ENCODE measurements at regions not wholly inside any gene's neighbourhood (a gene's known extent, or its start where the extent isn't known, plus 50 kb on each side); places are given as distances from the start of the nearest gene placed in this dataset.

DNA sequence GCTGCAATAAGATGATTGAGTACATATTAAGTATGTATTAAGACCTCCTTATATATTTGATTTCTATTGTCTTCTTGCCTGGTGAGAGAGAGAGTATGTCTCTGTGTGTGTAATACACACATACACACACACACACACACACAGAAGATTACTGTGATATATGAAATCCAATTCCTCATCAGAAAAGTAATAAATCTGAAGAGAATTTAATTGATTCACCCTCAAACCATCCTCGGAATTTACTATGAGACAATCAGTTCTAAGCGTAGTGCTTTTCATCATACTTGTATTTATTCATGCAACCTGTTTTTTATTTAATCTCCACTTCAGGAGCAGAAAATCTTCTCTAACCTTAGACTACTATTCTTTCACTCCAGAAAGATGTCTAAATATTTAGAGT, 62.3 kb upstream of the TLL1 start:
- no peak overlapping the region for H3K4me3 ChIP-seq (ENCODE audit: low read depth in 1 of 3, low read length in 3 of 3)
- TF ChIP-seq FOXA1 (IDR thresholded peaks at IDR 0.05) (no peak), GABPA (IDR thresholded peaks at IDR 0.05 in 1 of 2, conservative IDR thresholded peaks at IDR 0.05 in 1 of 2) (no peak), RAD21 (IDR thresholded peaks at IDR 0.05) (no peak), HNF4G (IDR thresholded peaks at IDR 0.05) (no peak), SP1 (IDR thresholded peaks at IDR 0.05) (no peak), EGR1 (IDR thresholded peaks at IDR 0.05; ENCODE audit: low read depth in 2 of 2) (no peak), JUND (IDR thresholded peaks at IDR 0.05) (no peak), CTCF (IDR thresholded peaks at IDR 0.05; ENCODE audit: low read depth, low read length, missing input control) (no peak), ZBTB33 (IDR thresholded peaks at IDR 0.05) (no peak), REST (IDR thresholded peaks at IDR 0.05) (no peak), TAF1 (conservative IDR thresholded peaks at IDR 0.05) (no peak), HNF4A (conservative IDR thresholded peaks at IDR 0.05) (no peak), YY1 (IDR thresholded peaks at IDR 0.05) (no peak), NR2F2 (IDR thresholded peaks at IDR 0.05) (no peak), RXRA (IDR thresholded peaks at IDR 0.05) (no peak), FOXA2 (IDR thresholded peaks at IDR 0.05) (no peak)
- TF ChIP-seq, protein P1, sequence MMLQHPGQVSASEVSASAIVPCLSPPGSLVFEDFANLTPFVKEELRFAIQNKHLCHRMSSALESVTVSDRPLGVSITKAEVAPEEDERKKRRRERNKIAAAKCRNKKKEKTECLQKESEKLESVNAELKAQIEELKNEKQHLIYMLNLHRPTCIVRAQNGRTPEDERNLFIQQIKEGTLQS (IDR thresholded peaks at IDR 0.05) = no peak
- TF ChIP-seq, protein P2, sequence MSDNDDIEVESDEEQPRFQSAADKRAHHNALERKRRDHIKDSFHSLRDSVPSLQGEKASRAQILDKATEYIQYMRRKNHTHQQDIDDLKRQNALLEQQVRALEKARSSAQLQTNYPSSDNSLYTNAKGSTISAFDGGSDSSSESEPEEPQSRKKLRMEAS (IDR thresholded peaks at IDR 0.05) = no peak
- 83% methylated on average over 2 of the region's 2 CpGs for WGBS

More for the DNA sequence above, 62.3 kb upstream of the TLL1 start:
- Histone ChIP-seq H3K27me3 (ENCODE audit: control insufficient read depth in 4 of 4, insufficient read depth in 4 of 4, low read length in 3 of 4) (no peaks in the 10 kb centered on the region), H3K9ac (ENCODE audit: low read depth in 1 of 2, low read length in 2 of 2) (no peak overlapping the region), H3K9me3 (ENCODE audit: control insufficient read depth in 4 of 4, low read length in 3 of 4) (no peaks in the 10 kb centered on the region), H3K36me3 (ENCODE audit: control insufficient read depth in 4 of 4, insufficient read depth in 3 of 4, low read depth in 1 of 4, low read length in 3 of 4) (no peaks in the 10 kb centered on the region), H3K27ac (ENCODE audit: low read depth in 1 of 2, low read length in 2 of 2) (no peak overlapping the region), H3K4me1 (ENCODE audit: control insufficient read depth in 4 of 4, insufficient read depth in 4 of 4, low read length in 3 of 4) (no peaks in the 10 kb centered on the region)
- no peak for DNase-seq (ENCODE audit: low spot score)
